Gastroesophageal sphincter (tissue), 3 donors: ENCODE measurements at regions not wholly inside any gene's neighbourhood (a gene's known extent, or its start where the extent isn't known, plus 50 kb on each side); places are given as distances from the start of the nearest gene placed in this dataset.

Experiments used
- POLR2A ChIP-seq, 2 donors: fragments of 450-650 bp; IDR thresholded peaks; one replicate each; pipeline ENCODE4 v1.6.1; 2017; ENCODE audit warnings: antibody characterized with exemption in 2 of 2, mild to moderate bottlenecking in 2 of 2, moderate library complexity in 1 of 2
- TF ChIP-seq, protein P1 (sequence below), 4 experiments: fragments of 200-600 bp in 2 of 4; fragments of 450-650 bp in 2 of 4; sonication (generic) in 1 of 4; IDR thresholded peaks; one replicate each; pipeline ENCODE4 v1.5.1; 2017 to 2019; ENCODE audit warnings: antibody characterized with exemption in 4 of 4, mild to moderate bottlenecking in 2 of 4, moderate library complexity in 2 of 4

DNA sequence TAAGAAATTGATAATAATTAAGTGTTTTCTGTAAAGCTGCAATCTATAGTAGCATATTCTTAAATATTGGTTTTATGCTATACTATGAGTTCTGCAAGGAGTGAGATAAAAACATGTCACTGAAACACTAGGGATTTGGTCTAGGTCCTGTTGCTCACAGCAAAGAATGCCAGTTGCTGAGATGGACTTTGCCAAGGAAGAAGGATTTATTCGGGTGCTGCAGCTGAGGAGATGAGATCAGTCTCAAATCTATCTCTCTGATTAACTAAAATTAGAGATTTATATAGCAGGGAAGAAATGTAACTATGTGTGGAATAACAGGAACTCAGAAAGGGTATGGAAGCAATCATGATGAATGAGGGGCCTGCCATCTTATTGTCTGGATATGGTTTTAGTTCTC lies 1569.9 kb downstream of the PCDH7 start:
- TF ChIP-seq, protein P1, sequence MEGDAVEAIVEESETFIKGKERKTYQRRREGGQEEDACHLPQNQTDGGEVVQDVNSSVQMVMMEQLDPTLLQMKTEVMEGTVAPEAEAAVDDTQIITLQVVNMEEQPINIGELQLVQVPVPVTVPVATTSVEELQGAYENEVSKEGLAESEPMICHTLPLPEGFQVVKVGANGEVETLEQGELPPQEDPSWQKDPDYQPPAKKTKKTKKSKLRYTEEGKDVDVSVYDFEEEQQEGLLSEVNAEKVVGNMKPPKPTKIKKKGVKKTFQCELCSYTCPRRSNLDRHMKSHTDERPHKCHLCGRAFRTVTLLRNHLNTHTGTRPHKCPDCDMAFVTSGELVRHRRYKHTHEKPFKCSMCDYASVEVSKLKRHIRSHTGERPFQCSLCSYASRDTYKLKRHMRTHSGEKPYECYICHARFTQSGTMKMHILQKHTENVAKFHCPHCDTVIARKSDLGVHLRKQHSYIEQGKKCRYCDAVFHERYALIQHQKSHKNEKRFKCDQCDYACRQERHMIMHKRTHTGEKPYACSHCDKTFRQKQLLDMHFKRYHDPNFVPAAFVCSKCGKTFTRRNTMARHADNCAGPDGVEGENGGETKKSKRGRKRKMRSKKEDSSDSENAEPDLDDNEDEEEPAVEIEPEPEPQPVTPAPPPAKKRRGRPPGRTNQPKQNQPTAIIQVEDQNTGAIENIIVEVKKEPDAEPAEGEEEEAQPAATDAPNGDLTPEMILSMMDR (IDR thresholded peaks at IDR 0.05), result no peak
- TF ChIP-seq POLR2A (IDR thresholded peaks at IDR 0.05), result no peak
